CD4-positive, alpha-beta T cell treated with Interferon gamma for 1 hour (primary cell): ENCODE measurements at regions not wholly inside any gene's neighbourhood (a gene's known extent, or its start where the extent isn't known, plus 50 kb on each side); places are given as distances from the start of the nearest gene placed in this dataset.

ENCODE experiments used
- DNase-seq: peaks from one replicate; pipeline ENCODE4 v3.0.0-alpha.2; 2020

DNA sequence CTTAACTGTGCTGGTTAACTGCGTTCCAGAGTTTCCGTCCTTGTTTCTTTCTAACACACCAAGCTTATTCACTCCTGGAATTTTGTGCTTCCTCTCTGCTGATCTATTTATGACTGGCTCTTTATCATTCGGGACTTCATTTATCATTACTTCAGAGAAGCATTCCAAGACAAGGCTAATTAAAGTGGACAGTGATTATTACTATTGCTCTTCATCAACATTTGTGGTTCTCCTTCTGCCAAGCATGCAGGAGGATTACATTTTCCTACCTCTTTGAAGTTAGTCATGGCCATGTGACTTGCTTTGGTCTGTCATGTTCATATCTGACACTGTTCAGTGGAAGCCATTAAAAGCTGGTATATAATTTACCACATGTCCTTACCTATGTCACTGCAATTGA, 172.4 kb upstream of the AGR3 start:
- no peak for DNase-seq

DNA sequence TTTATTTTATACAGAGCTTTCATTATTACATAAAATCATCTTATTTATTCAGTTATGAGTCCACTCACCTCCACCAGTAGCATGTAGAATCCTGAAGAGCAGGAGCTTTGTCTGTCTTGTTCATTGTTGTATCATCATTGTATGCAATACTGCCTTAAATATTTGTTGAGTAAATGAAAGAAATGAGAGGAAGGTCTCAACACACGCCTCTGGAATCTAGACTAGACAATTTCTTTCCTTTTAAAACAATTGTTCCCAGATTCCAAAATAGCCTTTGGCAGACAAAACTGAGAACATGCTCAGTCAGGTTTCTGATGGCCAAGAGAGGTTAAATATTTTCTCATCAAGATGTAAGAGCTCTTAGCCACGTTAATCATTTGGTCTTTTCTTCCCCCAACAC, 173.1 kb upstream of the AGR3 start:
- DNase-seq: no peak

GRCh38 chr7:17055596-17055995, 173.8 kb upstream of the AGR3 start:
- no peak for DNase-seq

DNA sequence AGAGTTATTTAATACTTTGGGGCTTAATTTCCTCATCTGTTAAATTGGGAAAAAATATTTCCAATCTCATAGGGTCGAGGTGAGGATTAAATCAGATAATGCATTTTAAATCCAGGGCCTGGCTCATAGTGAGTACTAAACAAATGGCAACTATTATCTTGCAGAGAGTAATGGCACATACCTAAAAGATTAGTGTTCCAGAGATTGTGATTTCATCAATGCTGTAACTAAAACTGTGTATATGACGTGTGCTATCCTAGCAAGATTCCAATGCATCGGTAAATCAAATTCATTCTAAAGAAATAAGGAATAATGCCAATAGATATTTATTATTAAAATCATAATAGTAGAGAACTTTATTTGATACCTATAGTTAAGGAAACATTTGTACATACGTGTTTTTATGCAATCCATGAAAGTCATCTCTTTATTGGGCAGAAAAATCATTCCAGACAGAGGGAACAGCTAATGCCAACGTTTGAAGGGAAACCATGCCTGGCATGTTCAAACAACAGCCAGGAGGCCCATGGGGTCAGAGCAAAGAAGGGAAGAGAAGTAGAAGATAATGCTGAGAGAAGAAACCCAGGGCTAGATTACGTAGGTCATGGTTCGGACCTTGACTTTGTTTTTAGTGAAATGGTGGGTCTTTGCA, 174.8 kb upstream of the AGR3 start:
- no peak for DNase-seq

DNA sequence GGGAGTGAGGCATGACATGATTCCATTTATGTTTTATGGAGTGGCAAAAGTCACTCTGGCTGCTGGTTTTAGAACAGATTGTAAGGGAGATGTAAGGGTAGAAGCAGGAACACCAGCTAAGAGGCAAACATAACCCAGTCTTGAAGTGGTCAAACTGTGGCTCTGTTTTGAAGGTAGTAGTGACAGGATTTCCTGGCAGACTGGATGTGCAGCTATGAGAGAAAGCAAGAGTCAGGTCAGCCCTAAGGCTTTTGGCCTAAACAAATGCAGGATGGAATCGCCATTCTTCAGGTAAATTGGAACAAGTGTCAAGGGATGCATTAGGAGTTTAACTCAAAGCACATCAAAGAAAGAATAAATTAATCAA, 175.3 kb upstream of the AGR3 start:
- DNase-seq: no peak

GRCh38 chr7:17058568-17058967, 176.8 kb upstream of the AGR3 start:
- DNase-seq: no peak

GRCh38 chr7:17060051-17060450, 178.3 kb upstream of the AGR3 start:
- no peak for DNase-seq

DNA sequence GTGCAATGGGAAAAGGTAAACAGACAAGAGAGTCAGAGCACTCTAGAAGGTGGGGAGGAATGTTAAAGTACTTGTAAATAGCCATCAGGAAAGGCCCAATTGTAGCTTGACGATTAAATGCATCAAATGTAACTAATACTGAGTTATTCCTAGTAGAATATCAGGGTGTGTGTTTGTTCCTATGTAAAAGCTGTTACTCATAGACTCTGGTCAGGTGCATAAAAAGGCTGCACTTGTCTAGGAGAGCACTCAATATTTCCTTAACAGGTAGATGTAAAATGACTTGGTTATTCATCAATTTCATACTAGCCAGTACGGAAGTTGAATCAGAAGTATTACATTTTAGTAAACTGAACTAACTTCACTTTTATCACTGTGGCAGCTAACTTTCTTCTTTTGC, 179.7 kb upstream of the AGR3 start:
- no peak for DNase-seq

GRCh38 chr7:17062151-17063044, 180.6 kb upstream of the AGR3 start:
- DNase-seq: no peak

DNA sequence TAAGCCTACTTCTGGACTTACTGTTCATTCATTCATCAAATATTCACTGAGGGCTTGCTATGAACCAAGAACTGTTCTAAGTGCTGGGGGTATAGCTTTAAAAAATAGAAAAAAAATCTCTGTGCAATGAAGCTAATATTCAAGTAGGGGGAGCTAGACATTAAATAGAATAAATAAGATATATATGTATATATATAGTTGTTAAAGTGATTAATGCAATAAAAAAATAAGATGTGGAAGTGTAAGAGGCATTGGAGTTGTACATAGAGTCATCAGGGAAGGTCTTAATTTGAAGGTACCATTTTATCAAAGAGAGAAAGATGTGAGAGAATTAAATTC, 181.2 kb upstream of the AGR3 start:
- no peak for DNase-seq

DNA sequence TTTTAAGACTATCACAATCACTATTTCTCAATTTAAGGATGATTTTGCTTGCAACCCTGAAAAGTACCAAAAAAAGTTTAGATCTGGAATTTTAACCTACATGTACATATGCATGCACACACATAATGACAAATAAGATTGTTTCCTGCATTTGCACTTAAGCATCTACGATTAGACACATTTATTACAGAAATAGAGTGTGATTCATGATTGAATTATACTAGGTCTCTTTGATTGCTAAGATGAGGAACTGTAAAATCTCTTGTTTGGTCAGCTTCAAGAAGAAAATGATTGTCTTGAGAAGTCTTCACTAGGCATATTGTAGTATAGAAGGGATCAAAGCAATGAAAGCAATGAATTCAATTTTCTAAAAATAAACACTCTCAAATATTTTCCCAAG, 185.9 kb upstream of the AGR3 start:
- no peak for DNase-seq

DNA sequence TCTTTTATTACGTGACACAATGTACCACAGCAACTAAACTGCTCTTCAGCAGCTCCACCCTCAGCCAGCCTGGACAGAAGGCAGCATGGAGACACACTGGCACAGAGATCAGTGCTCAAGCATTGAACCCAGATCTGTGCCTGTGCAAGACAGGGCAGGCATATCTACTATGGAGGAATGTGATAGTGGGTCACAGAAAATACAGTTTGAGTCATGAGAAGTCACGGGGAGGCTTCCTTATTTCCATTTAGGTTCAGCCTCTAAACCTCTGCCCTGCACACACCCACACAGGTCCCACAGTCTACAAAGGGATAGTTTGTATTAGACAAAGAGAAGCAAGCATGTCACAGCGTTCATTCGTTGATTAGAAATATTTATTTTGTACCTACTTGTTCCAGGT, 187.4 kb upstream of the AGR3 start:
- no peak for DNase-seq

- no peak for DNase-seq
Observed at GRCh38 chr7:17070231-17070708, 188.5 kb upstream of the AGR3 start.

- no peak for DNase-seq
Observed at GRCh38 chr7:17071866-17072265, 190.1 kb upstream of the AGR3 start.

DNA sequence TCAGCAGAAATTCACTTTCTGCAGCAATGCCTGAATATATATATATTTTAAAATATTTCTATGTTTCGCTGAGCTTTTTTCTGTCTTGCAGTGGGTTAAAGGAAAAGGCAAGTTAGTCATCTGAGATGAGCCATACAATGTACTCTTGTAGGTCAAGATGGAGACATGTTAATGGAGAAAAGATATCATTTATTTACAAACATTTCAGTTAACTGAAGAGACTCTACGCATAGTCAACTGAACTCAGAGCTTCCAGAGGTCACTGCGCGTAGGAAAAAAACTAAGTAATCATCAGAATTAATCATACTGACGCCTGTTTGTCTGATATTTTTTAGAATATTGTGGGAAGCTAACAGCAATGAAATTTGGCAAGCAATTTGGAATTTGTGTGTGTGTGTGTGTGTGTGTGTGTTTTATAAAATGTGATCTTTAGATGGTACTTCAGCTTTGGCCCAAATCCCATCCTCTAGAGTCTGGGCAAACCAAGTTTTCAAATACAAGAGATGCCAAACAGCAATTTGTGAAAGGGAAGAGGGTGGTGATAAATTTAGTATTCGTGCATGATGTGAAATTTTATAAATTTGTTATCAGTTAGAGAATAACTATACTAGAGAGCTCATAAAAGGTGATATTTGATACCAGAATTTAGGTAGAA, 193.9 kb upstream of the AGR3 start:
- no peak for DNase-seq

GRCh38 chr7:17078298-17078697, 196.5 kb upstream of the AGR3 start:
- no peak for DNase-seq

DNA sequence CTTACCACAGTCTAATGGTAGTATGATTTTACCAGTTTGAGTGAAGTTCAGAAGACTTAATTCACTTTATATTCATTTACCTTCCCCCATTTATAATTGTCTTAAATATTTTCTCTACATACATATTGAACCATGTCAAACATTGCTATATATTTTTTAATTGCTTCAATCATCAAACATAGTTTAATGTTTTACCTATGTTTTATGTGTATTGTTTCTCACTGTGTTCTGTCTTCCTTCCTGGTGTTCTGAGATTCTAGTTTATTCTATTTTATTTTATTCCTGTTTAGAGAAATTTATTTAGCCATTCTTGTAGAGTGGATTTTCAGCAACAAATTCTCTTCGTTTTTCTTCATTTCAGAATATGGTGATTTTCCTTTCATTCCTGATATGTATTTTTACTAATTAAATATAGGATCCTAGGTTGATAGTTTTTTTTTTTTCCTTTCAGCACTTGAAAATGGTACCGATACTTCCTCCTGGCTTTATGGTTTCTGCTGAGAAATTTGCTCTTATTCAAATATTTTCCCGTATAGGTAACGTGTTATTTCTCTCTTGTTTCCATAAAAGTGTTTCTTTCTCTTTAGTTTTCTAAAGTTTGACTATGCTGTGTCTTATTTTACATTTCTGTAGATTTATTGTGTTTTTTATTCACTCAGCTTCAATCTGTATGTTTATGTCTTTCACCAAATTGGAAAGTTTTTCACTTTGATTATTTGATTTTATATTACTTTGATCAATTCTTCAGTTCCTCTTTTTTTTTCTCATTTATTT, 201.8 kb upstream of the AGR3 start:
- DNase-seq: no peak

GRCh38 chr7:17084166-17084475, 202.3 kb upstream of the AGR3 start:
- DNase-seq: no peak

DNA sequence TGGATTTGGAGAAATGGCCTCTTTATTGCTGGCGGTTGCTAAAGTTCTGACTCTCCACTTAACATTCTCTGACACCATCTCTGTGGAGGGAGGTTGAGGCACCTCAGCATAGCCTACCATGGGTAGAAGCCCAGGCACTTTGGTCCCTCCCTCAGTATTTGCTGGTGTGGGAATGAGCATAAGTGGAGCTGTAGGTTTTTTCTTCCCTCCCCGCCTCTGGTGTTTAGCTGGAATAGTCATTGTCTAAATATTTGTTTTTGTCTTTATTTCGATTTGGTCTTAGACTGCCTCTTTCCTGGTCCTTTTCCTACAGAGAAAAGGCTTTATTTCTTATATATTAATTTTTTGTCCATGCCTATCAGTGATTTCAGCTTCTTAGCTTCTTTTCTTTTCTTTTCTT, 203.4 kb upstream of the AGR3 start:
- no peak for DNase-seq

DNA sequence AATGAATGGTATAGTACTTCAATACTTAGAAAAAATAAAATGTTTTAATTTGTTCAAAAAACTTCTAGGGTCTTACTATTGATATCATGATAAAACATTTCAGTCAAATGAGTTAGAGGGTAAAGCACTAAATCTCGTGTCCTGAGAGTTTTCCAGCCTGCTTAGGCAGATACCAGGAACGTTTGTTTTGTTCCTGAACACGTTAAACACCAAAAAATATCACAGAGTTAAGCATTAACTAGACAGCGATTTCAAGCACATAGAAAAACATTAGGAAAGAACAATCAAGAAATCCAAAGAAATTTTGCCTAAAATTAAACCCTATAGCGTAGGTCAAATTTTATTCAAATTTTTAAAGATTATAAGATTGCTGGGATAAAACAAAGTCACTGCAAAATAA, 204.6 kb upstream of the AGR3 start:
- no peak for DNase-seq

DNA sequence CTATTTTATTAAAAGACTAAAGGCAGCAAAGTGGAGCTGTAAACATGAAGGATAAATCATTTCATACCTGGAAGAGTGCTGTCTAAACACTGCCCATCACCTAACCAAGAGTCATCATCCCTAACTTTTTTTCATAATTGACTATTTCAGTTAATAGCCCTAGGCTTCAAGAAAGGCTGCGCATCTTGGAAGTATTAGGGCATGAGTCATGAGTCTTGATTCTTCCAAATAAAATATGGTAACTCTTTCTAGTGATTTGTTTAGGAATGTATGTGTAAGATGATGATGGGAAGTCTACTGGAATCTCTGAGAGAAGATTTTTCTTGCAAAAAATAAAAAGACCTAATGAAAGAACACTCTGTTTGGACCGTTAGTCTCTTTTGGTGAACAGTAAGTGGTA, 207.7 kb upstream of the AHR start:
- DNase-seq: no peak

DNA sequence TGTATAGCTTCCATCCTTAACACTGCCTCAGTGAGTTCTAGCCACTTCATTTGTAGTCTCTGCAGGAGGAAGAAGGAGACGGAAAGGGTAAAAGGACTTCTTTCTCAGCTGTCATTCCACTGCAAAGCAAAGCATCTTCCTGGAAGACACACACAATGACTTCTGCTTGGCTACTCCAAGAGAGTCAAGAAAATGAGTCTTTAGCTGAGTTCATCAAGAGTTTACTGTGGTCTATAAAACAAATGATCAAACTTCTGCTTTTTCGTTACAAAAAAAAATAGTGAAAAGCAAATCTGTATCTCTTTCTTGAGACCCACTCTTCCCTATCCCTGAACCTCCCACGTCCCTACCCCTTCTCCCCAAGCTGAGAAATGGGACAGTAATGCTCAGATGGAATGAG, 205.0 kb upstream of the AHR start:
- DNase-seq: no peak

DNA sequence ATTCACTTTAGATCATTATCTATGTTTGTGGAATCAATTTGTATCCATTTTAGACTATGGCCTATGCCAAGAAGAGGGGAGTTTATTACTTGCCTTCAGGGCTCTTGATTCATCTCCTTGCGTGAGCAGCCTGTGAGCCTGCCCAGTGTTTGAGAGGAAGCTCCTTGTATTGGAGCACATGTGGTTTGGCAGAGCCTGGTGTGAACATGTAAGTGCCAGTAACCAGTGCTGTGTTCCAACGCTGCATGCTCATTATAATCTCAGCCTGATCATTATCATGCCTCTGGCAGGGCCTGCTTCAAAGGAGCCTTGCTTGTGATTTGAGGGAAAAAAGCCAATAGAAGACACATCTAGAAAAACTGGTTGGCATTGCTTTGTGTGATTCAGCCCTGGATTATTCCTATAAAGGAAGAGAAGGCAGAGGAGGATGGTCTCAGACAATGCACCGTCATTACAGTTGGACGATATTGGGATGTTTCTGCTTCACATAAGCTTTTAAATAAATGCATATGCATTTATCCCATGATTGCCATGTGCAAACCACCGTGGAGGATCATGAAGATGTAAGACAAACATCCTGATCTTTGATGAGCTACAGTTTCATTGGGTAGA, 203.4 kb upstream of the AHR start:
- no peak for DNase-seq
